ENCODE measurements at regions not wholly inside any gene's neighbourhood (a gene's known extent, or its start where the extent isn't known, plus 50 kb on each side); places are given as distances from the start of the nearest gene placed in this dataset.
"Not testable (repeated sequence)": the region's sequence is repeated elsewhere in the genome, so short reads cannot be mapped to it uniquely, and the experiment has no call there.

DNA sequence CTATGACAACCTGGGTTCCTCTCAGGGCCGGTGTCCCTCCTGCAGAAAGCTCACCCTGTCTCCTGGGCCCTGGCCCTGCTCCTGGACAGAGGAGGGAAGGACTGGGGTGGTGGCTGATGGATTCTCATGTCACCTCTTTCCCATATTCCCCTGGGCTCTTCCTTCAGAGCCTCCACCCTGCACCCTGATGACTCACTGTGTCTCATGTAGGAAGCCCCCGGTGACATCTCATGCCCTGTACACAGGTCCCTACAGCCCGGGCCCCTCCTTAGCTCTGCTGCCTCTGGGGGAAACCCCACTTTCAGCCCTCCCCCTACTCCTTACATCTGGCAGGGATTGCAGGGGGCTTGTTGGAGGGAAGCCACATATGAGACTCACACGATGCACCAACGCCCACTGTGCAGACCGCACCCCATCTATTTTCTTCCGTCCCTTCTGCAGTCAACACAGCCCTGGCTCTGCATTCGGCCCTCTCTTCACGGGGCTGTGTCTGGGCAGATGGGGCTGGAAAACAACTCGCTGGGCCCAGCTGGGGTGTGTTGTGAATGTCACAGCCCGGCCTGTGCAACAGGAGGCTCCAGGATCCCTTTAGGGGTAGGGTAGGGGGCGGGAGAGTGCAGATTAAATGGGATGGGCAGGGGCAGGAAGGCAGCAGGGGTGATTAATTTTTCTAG, 124.6 kb upstream of the SULF2 start:
- TF ChIP-seq POLR2AphosphoS5, POLR2A (IDR thresholded peaks at IDR 0.05; ENCODE audit: low read depth, low read length): not testable (repeated sequence)
